ENCODE measurements at regions not wholly inside any gene's neighbourhood (a gene's known extent, or its start where the extent isn't known, plus 50 kb on each side); places are given as distances from the start of the nearest gene placed in this dataset.

DNA sequence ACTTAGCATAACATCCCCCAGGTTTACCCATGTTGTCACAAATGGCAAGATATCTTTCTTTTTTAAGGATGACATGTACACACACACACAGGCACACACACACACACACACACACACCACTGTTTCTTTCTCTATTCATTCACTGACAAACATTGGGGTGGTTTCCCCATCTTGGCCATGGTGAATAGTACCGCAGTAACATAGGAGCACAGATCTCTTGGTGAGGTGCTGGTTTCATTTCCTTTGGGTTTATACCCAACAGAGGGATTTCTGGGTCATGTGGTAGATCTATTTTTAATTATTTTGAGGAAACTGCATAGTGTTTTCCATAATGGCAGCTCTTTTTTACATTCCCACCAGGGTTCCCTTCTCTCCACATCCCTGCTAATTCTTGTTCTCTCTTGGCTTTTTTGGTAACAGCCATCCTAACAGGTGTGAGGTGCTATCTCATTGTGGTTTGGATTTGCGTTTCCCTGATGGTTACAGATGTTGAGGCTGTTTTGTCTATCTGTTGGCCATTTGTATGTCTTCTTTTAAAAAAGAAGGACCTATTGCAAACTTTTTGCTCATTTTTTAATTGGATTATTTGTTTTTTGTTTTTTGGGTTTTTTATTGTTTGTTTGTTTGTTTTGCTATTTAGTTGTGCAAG lies 251.7 kb upstream of the IRS2 start:
- Mint-ChIP-seq H3K4me1 (peaks cover 9% of the 10 kb centered on the region in 2 experiments), H3K27ac (no peak overlapping the region), H3K4me3 (no peak overlapping the region), H3K27me3 (ENCODE audit: low read depth) (peaks cover 5% of the 10 kb centered on the region), H3K9me3 (peaks cover 0 to 2% of the 10 kb centered on the region in 2 experiments; a peak in 1 of 5 replicates), H3K36me3 (ENCODE audit: insufficient read depth in 1 of 3, low read depth in 3 of 3) (0 out of 7 replicates have a peak, but pooled peaks cover 0 to 1% (median 0%) of the 10 kb centered on the region in 3 experiments)
- Histone ChIP-seq H4K5ac (ENCODE audit: insufficient read length, low read depth, low read length) (no peak overlapping the region), H2AK5ac (ENCODE audit: insufficient read length, low read length) (no peak overlapping the region), H2BK20ac (ENCODE audit: low read depth, low read length, poor library complexity, severe bottlenecking) (no peak overlapping the region), H3K27me3 (ENCODE audit: insufficient read depth, low read length) (no peaks in the 10 kb centered on the region), H3K9me3 (ENCODE audit: control insufficient read depth, low read depth, low read length) (no peaks in the 10 kb centered on the region), H2BK5ac (ENCODE audit: insufficient read length, low read length) (no peak overlapping the region), H3K14ac (ENCODE audit: insufficient read depth, low read length) (no peak overlapping the region), H3K79me1 (ENCODE audit: insufficient read depth, low read depth, low read length, poor library complexity, severe bottlenecking) (no peaks in the 10 kb centered on the region), H3K23ac (ENCODE audit: insufficient read length, low read depth, low read length) (no peak overlapping the region), H3K79me2 (ENCODE audit: insufficient read depth, low read length) (no peaks in the 10 kb centered on the region), H3T11ph (ENCODE audit: low read length) (no peak overlapping the region), H3K27ac (ENCODE audit: insufficient read length, low read depth, low read length) (no peak overlapping the region), H3K4me1 (ENCODE audit: insufficient read depth, low read length) (peaks cover 4% of the 10 kb centered on the region; the same call in 1 of the 2 replicates), H3K56ac (ENCODE audit: insufficient read length, low read depth, low read length) (no peak overlapping the region), H3K23me2 (ENCODE audit: insufficient read length, low read depth, low read length, poor library complexity, severe bottlenecking) (no peaks in the 10 kb centered on the region), H2BK15ac (ENCODE audit: low read depth, low read length) (no peak overlapping the region), H2BK120ac (ENCODE audit: low read depth, low read length, poor library complexity, severe bottlenecking) (no peak overlapping the region), H4K8ac (replicated peaks; ENCODE audit: insufficient read length, low read depth, low read length) (no peak overlapping the region), H3K4me2 (ENCODE audit: insufficient read depth, insufficient read length, low read length) (no peak overlapping the region), H3K4ac (ENCODE audit: low read depth, low read length) (no peak overlapping the region), H4K20me1 (ENCODE audit: control insufficient read depth, insufficient read depth, insufficient read length) (no peaks in the 10 kb centered on the region), H2BK12ac (ENCODE audit: insufficient read length, low read depth, low read length) (no peak overlapping the region), H3K18ac (ENCODE audit: insufficient read length, low read depth, low read length) (no peak overlapping the region), H3K9ac (ENCODE audit: extremely low read depth, insufficient read length, low read length) (no peak overlapping the region), H2AFZ (ENCODE audit: low read length) (no peak overlapping the region), H4K91ac (ENCODE audit: insufficient read length, low read depth, low read length) (no peak overlapping the region)
- DNase-seq: no peak
- TF ChIP-seq, protein P1, sequence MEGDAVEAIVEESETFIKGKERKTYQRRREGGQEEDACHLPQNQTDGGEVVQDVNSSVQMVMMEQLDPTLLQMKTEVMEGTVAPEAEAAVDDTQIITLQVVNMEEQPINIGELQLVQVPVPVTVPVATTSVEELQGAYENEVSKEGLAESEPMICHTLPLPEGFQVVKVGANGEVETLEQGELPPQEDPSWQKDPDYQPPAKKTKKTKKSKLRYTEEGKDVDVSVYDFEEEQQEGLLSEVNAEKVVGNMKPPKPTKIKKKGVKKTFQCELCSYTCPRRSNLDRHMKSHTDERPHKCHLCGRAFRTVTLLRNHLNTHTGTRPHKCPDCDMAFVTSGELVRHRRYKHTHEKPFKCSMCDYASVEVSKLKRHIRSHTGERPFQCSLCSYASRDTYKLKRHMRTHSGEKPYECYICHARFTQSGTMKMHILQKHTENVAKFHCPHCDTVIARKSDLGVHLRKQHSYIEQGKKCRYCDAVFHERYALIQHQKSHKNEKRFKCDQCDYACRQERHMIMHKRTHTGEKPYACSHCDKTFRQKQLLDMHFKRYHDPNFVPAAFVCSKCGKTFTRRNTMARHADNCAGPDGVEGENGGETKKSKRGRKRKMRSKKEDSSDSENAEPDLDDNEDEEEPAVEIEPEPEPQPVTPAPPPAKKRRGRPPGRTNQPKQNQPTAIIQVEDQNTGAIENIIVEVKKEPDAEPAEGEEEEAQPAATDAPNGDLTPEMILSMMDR (conservative IDR thresholded peaks at IDR 0.05): no peak
- no CpG with 5 or more reads among the region's 2 CpGs for WGBS (ENCODE audit: extremely low coverage, insufficient read length, low lambda C conversion rate)
